Calu3 (cell line): ENCODE measurements at regions not wholly inside any gene's neighbourhood (a gene's known extent, or its start where the extent isn't known, plus 50 kb on each side); places are given as distances from the start of the nearest gene placed in this dataset.

Source experiments
- BruUV-seq: library from RNA; stranded (reverse); fragments of 400-500 nt; replicated peaks from 2 replicates; lab custom pipeline; 2021; lab: Mats Ljungman, UMichigan
- CTCF ChIA-PET: fragments of 300-600 bp; sonication (Branson Sonifier 250); formaldehyde crosslinking; loops from one replicate; lab custom pipeline; 2022; ENCODE audit warnings: antibody characterized with exemption; lab: Charles Lee
- DNase-seq: peaks from one replicate; pipeline ENCODE4 v3.0.0; 2022
- H3K27ac Mint-ChIP-seq: one replicate; pipeline ENCODE4 v1.8.0; 2022; ENCODE audit warnings: mixed read lengths; ENCODE audit not compliant: unreplicated experiment
- H3K27me3 Mint-ChIP-seq: one replicate; pipeline ENCODE4 v1.8.0; 2022; ENCODE audit warnings: mixed read lengths; ENCODE audit not compliant: unreplicated experiment
- H3K36me3 Mint-ChIP-seq: one replicate; pipeline ENCODE4 v1.8.0; 2022; ENCODE audit warnings: mild to moderate bottlenecking, moderate library complexity, mixed read lengths; ENCODE audit not compliant: insufficient read depth, unreplicated experiment
- H3K4me1 Mint-ChIP-seq: one replicate; pipeline ENCODE4 v1.8.0; 2022; ENCODE audit warnings: mild to moderate bottlenecking, low read depth, mixed read lengths; ENCODE audit not compliant: unreplicated experiment
- H3K4me3 Mint-ChIP-seq: one replicate; pipeline ENCODE4 v1.8.0; 2022; ENCODE audit warnings: mild to moderate bottlenecking, low read depth, moderate library complexity, mixed read lengths; ENCODE audit not compliant: unreplicated experiment
- H3K9me3 Mint-ChIP-seq: one replicate; pipeline ENCODE4 v1.8.0; 2022; ENCODE audit warnings: low read depth, mixed read lengths; ENCODE audit not compliant: unreplicated experiment
- CTCF ChIP-seq: fragments of 200-600 bp; IDR thresholded peaks from one replicate; pipeline ENCODE4 v1.8.0; 2022; ENCODE audit warnings: antibody characterized with exemption; ENCODE audit not compliant: unreplicated experiment
- intact Hi-C: fragments of 100-400 bp; cut with micrococcal nuclease; formaldehyde crosslinking; loops from one replicate; pipeline ENCODE4 v1.10.0; 2022; ENCODE audit not compliant: unreplicated experiment

- peaks cover 15% of the 10 kb centered on the region for H3K9me3 Mint-ChIP-seq
- H3K4me3 Mint-ChIP-seq = no peak overlapping the region
- intact Hi-C loops = no loop called here
- CTCF ChIA-PET = no interaction called here
- no peaks in the 10 kb centered on the region for H3K36me3 Mint-ChIP-seq
- H3K27ac Mint-ChIP-seq = no peak overlapping the region
- peaks cover 35% of the 10 kb centered on the region for H3K27me3 Mint-ChIP-seq
- H3K4me1 Mint-ChIP-seq = no peaks in the 10 kb centered on the region
- no TSS peak for BruUV-seq
- TF ChIP-seq CTCF = no peak
- no peak for DNase-seq
Measured at GRCh38 chr6:165940366-165940765, 227.3 kb downstream of the TBXT start.

- intact Hi-C loops = no loop called here
- BruUV-seq = no TSS peak
- Mint-ChIP-seq H3K4me1 (no peaks in the 10 kb centered on the region), H3K27ac (no peak overlapping the region), H3K9me3 (peaks cover 20% of the 10 kb centered on the region), H3K27me3 (peaks cover 42% of the 10 kb centered on the region), H3K36me3 (no peaks in the 10 kb centered on the region), H3K4me3 (no peak overlapping the region)
- no peak for TF ChIP-seq CTCF
- CTCF ChIA-PET = no interaction called here
- DNase-seq = no peak
Measured at GRCh38 chr6:165939601-165940290, 227.9 kb downstream of the TBXT start.

GRCh38 chr6:165939047-165939446, 228.6 kb downstream of the TBXT start:
- intact Hi-C loops = no loop called here
- no peak for DNase-seq
- no peak overlapping the region for H3K27ac Mint-ChIP-seq
- H3K27me3 Mint-ChIP-seq = peaks cover 45% of the 10 kb centered on the region
- H3K4me3 Mint-ChIP-seq = no peak overlapping the region
- CTCF ChIA-PET = no interaction called here
- no peak for TF ChIP-seq CTCF
- no peaks in the 10 kb centered on the region for H3K36me3 Mint-ChIP-seq
- no TSS peak for BruUV-seq
- H3K4me1 Mint-ChIP-seq = no peaks in the 10 kb centered on the region
- peaks cover 20% of the 10 kb centered on the region for H3K9me3 Mint-ChIP-seq

GRCh38 chr6:165937564-165938358, 229.9 kb downstream of the TBXT start:
- no peak for DNase-seq
- Mint-ChIP-seq H3K27me3 (peaks cover 45% of the 10 kb centered on the region), H3K4me1 (no peaks in the 10 kb centered on the region), H3K9me3 (peaks cover 16% of the 10 kb centered on the region), H3K27ac (no peak overlapping the region), H3K4me3 (no peak overlapping the region), H3K36me3 (no peaks in the 10 kb centered on the region)
- no peak for TF ChIP-seq CTCF
- no TSS peak for BruUV-seq
- CTCF ChIA-PET = no interaction called here
- intact Hi-C loops = no loop called here
